NT2/D1 (cell line): ENCODE measurements at regions not wholly inside any gene's neighbourhood (a gene's known extent, or its start where the extent isn't known, plus 50 kb on each side); places are given as distances from the start of the nearest gene placed in this dataset.

ENCODE experiments used
- SUZ12 ChIP-seq: IDR thresholded peaks from 2 replicates; pipeline ENCODE4 v1.6.1; 2011; ENCODE audit not compliant: insufficient read length, insufficient read depth; ENCODE audit errors: extremely low read depth
- YY1 ChIP-seq: IDR thresholded peaks from 2 replicates; pipeline ENCODE4 v1.6.1; 2011; ENCODE audit not compliant: insufficient read length, insufficient read depth

GRCh38 chr7:79615466-79615865 lies 162.0 kb upstream of the MAGI2 start:
- TF ChIP-seq YY1 (no peak), SUZ12 (no peak)
